Smooth muscle cell (in vitro differentiated cells): ENCODE measurements at regions not wholly inside any gene's neighbourhood (a gene's known extent, or its start where the extent isn't known, plus 50 kb on each side); places are given as distances from the start of the nearest gene placed in this dataset.

Source experiments
- DNase-seq: peaks from one replicate; lab custom pipeline; 2025; ENCODE audit not compliant: unreplicated experiment; lab: John Stamatoyannopoulos, UW
- H2AFZ ChIP-seq: fragments of 200-600 bp; sonication (generic); 2 replicates; pipeline ENCODE4 v1.6.0; 2016; ENCODE audit warnings: antibody characterized with exemption, low read depth, mild to moderate bottlenecking
- H3F3A ChIP-seq: fragments of 200-600 bp; sonication (generic); 2 replicates; pipeline ENCODE4 v1.6.0; 2017; ENCODE audit warnings: antibody characterized with exemption, low read depth
- H3K27ac ChIP-seq: fragments of 200-600 bp; sonication (generic); 2 replicates; pipeline ENCODE4 v1.5.1; 2016; ENCODE audit warnings: low read depth, mild to moderate bottlenecking
- H3K27me3 ChIP-seq: fragments of 200-600 bp; sonication (generic); 2 replicates; pipeline ENCODE4 v1.6.1; 2016; ENCODE audit warnings: low read depth, mild to moderate bottlenecking
- H3K36me3 ChIP-seq: fragments of 200-600 bp; sonication (generic); 2 replicates; pipeline ENCODE4 v1.5.1; 2016; ENCODE audit warnings: low read depth
- H3K4me1 ChIP-seq: fragments of 200-600 bp; sonication (generic); 2 replicates; pipeline ENCODE4 v1.5.1; 2016; ENCODE audit warnings: low read depth
- H3K4me2 ChIP-seq: fragments of 200-600 bp; sonication (generic); 2 replicates; pipeline ENCODE4 v1.6.0; 2016; ENCODE audit warnings: mild to moderate bottlenecking
- H3K4me3 ChIP-seq: fragments of 200-600 bp; sonication (generic); 2 replicates; pipeline ENCODE4 v1.5.1; 2016; ENCODE audit warnings: mild to moderate bottlenecking
- H3K79me2 ChIP-seq: fragments of 200-600 bp; sonication (generic); 2 replicates; pipeline ENCODE4 v1.6.0; 2016; ENCODE audit warnings: low read depth, mild to moderate bottlenecking
- H3K9ac ChIP-seq: fragments of 200-600 bp; sonication (generic); 2 replicates; pipeline ENCODE4 v1.6.0; 2016; ENCODE audit warnings: low read depth
- H3K9me3 ChIP-seq: fragments of 200-600 bp; sonication (generic); replicated peaks from 2 replicates; pipeline ENCODE4 v1.5.1; 2016; ENCODE audit warnings: low read depth
- H4K20me1 ChIP-seq: fragments of 200-600 bp; sonication (generic); 2 replicates; pipeline ENCODE4 v1.6.0; 2016; ENCODE audit warnings: low read depth
- WGBS: methylation state at CpG from one replicate; pipeline ENCODE4 v1.1.7; 2016; ENCODE audit warnings: low lambda C conversion rate; 5-methylcytosine and 5-hydroxymethylcytosine counted together
- TF ChIP-seq, protein P1 (sequence below): fragments of 200-600 bp; sonication (generic); IDR thresholded peaks from 2 replicates; pipeline ENCODE4 v1.5.1; 2017; ENCODE audit warnings: borderline replicate concordance, mild to moderate bottlenecking, antibody characterized with exemption; ENCODE audit not compliant: insufficient read depth, poor library complexity, severe bottlenecking

DNA sequence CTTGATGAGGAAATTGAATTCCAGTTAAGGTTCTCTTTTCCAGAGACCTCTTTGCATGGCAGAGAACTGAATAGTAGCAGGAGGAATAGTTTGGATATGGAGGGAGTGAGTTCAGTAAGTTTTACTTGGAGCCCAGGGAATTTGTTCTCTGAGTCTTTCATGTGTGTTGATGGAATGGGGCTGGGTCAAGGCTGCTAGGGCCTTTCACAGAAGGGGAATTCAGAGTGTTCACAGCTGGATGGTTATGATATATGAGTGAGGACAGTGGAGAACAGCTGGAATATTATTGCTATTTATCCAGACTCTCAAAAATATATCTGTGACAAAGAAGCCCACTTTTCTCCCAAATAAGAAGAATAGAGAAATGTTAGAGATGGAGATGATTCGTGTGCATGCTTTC, 372.8 kb downstream of the PLK2 start:
- Histone ChIP-seq H3K4me3 (no peak overlapping the region), H3K9me3 (no peaks in the 10 kb centered on the region), H2AFZ (no peak overlapping the region), H3K4me2 (no peak overlapping the region), H3K79me2 (no peaks in the 10 kb centered on the region), H3K27me3 (no peaks in the 10 kb centered on the region), H3K4me1 (no peaks in the 10 kb centered on the region), H4K20me1 (no peaks in the 10 kb centered on the region), H3K9ac (no peak overlapping the region), H3K27ac (no peak overlapping the region), H3F3A (no peaks in the 10 kb centered on the region), H3K36me3 (no peaks in the 10 kb centered on the region)
- TF ChIP-seq, protein P1, sequence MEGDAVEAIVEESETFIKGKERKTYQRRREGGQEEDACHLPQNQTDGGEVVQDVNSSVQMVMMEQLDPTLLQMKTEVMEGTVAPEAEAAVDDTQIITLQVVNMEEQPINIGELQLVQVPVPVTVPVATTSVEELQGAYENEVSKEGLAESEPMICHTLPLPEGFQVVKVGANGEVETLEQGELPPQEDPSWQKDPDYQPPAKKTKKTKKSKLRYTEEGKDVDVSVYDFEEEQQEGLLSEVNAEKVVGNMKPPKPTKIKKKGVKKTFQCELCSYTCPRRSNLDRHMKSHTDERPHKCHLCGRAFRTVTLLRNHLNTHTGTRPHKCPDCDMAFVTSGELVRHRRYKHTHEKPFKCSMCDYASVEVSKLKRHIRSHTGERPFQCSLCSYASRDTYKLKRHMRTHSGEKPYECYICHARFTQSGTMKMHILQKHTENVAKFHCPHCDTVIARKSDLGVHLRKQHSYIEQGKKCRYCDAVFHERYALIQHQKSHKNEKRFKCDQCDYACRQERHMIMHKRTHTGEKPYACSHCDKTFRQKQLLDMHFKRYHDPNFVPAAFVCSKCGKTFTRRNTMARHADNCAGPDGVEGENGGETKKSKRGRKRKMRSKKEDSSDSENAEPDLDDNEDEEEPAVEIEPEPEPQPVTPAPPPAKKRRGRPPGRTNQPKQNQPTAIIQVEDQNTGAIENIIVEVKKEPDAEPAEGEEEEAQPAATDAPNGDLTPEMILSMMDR = no peak
- WGBS = 92% methylated on average over 1 of the region's 1 CpG
- no peak for DNase-seq

DNA sequence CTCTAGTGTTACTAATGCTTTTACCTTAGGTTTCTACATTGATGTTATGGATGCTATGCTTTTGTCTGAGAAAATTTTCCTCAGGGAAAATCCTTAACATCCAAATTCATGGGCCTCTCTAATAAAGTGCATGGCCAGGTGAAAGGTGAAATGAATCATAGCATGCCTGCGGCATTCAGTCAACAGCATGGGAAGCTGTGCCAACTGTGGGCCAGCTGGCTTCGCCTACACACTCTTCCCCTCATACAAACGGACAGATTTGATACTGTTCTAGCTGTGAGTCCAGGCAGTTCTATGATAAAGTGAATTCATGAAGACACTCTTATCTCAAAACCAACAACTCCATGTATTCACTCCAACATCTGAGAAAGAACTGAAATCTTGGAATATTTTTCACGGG, 374.1 kb downstream of the PLK2 start:
- Histone ChIP-seq H3K9ac (no peak overlapping the region), H3K79me2 (no peaks in the 10 kb centered on the region), H3K4me2 (no peak overlapping the region), H3K27me3 (no peaks in the 10 kb centered on the region), H3K4me3 (no peak overlapping the region), H3K36me3 (no peaks in the 10 kb centered on the region), H3K4me1 (no peaks in the 10 kb centered on the region), H3F3A (peaks cover 8% of the 10 kb centered on the region), H3K27ac (no peak overlapping the region), H3K9me3 (no peaks in the 10 kb centered on the region), H2AFZ (no peak overlapping the region), H4K20me1 (no peaks in the 10 kb centered on the region)
- 86% methylated on average over 4 of the region's 4 CpGs for WGBS
- TF ChIP-seq, protein P1 = no peak
- no peak for DNase-seq

DNA sequence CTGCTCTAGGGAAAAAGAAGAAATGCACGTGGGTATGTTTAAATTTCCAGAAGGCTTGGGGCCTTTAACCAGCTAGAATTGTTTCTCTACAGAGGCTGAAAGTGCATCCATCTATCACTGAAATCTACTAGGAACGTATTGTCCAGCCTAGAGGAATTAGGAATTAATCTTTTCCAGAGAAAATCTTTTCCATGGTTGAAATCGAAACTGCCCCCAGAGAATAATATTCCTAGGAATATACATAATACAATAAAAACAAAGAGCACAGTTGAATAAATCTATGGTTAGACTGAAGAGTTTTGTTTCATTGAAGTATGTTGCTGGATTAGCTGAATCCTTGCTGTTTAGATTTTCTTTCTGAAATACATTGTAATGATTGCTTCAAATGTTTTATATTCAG, 378.5 kb downstream of the PLK2 start:
- Histone ChIP-seq H3K4me3 (no peak overlapping the region), H3K27ac (no peak overlapping the region), H3K9ac (no peak overlapping the region), H2AFZ (peak overlapping the region; percentile 81), H3K9me3 (no peaks in the 10 kb centered on the region), H3K4me2 (no peak overlapping the region), H3K27me3 (no peaks in the 10 kb centered on the region), H3K36me3 (no peaks in the 10 kb centered on the region), H4K20me1 (no peaks in the 10 kb centered on the region), H3F3A (peaks cover 8% of the 10 kb centered on the region), H3K79me2 (no peaks in the 10 kb centered on the region), H3K4me1 (no peaks in the 10 kb centered on the region)
- WGBS = 48% methylated on average over 3 of the region's 3 CpGs
- DNase-seq = no peak
- TF ChIP-seq, protein P1 = no peak

DNA sequence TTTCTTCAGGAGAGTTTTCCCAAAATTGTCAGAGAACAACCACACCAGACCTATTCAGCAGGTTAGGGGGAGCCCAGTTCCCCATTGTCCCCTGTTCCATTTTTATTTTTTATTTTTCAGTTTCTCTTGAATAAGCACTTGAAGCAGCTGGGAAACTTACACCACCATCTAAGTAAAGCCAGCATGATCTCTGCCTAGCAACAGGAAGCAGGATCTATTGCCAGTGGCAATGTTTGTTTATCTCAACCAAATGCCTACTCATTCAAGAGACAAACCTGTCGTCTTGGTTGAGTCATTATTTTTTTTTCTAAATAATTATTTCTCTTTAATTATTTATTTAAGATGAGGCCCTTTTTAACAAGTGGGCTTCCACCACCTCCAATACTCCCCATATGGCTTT, 379.3 kb downstream of the PLK2 start:
- Histone ChIP-seq H3K4me2 (no peak overlapping the region), H3K9me3 (no peaks in the 10 kb centered on the region), H3K27ac (peak overlapping the region; percentile 42), H3K4me3 (no peak overlapping the region), H4K20me1 (no peaks in the 10 kb centered on the region), H3K79me2 (no peaks in the 10 kb centered on the region), H3K4me1 (no peaks in the 10 kb centered on the region), H3F3A (peaks cover 8% of the 10 kb centered on the region), H3K36me3 (no peaks in the 10 kb centered on the region), H3K9ac (no peak overlapping the region), H3K27me3 (no peaks in the 10 kb centered on the region), H2AFZ (peak overlapping the region; percentile 39)
- TF ChIP-seq, protein P1 = no peak
- DNase-seq = no peak
- WGBS = 3% methylated on average over 1 of the region's 1 CpG
